HCT116 (cell line): ENCODE measurements at regions not wholly inside any gene's neighbourhood (a gene's known extent, or its start where the extent isn't known, plus 50 kb on each side); places are given as distances from the start of the nearest gene placed in this dataset.

ENCODE experiments used
- ATAC-seq: fragments of 200-7000 bp; cut with Tn5 transposase; 2 replicates; pipeline ENCODE4 v1.9.1; 2020; ENCODE audit warnings: mild to moderate bottlenecking, moderate library complexity
- BruUV-seq: library from RNA; stranded (reverse); fragments of 400-500 nt; replicated peaks from 2 replicates; lab custom pipeline; 2021; lab: Mats Ljungman, UMichigan
- CTCF ChIA-PET: fragments of 300-600 bp; sonication (Branson Sonifier 250); formaldehyde crosslinking; loops from one replicate; lab custom pipeline; 2021; ENCODE audit warnings: antibody characterized with exemption; lab: Charles Lee
- POLR2A ChIA-PET: fragments of 300-600, 350-600 bp; sonication (Branson Sonifier 250); formaldehyde crosslinking; loops from one replicate; lab custom pipeline; 2021; ENCODE audit warnings: antibody characterized with exemption; lab: Charles Lee
- RAD21 ChIA-PET, 2 experiments: fragments of 300-600 bp; sonication (Branson Sonifier 250); formaldehyde crosslinking; loops; one replicate each; lab custom pipeline; 2023; ENCODE audit warnings: low total read pairs in 2 of 2; ENCODE audit not compliant: uncharacterized antibody in 2 of 2, unreplicated experiment in 2 of 2, low non-redundant PET in 1 of 2; lab: Charles Lee
- DNase-seq: peaks from one replicate; pipeline ENCODE4 v3.0.0-alpha.2; 2010; ENCODE audit warnings: low read depth, low spot score
- H2AFZ ChIP-seq: fragments of 200-600 bp; shearing (Covaris generic), sonication (generic); 2 replicates; pipeline ENCODE4 v1.6.1; 2017; ENCODE audit warnings: low read depth, mixed run types, mixed read lengths, antibody characterized with exemption, low read length; ENCODE audit not compliant: poor library complexity, severe bottlenecking
- H3K27ac ChIP-seq: 2 replicates; pipeline ENCODE4 v1.5.1; 2012; ENCODE audit warnings: low read depth, low read length
- H3K27me3 ChIP-seq: fragments of 200-600 bp; sonication (generic); 2 replicates; pipeline ENCODE4 v1.6.1; 2016; ENCODE audit warnings: mixed run types, low read length, mixed read lengths; ENCODE audit not compliant: insufficient read depth
- H3K36me3 ChIP-seq, 2 experiments: fragments of 200-500 bp in 1 of 2; fragments of 200-600 bp in 1 of 2; sonication (Bioruptor generic) in 1 of 2; sonication (generic) in 1 of 2; 2 replicates each; pipeline versions ENCODE4 v1.5.1 to v1.6.1; 2014 to 2016; ENCODE audit warnings: low read length in 2 of 2, inconsistent platforms in 1 of 2, mixed read lengths in 1 of 2, mixed run types in 1 of 2; ENCODE audit not compliant: insufficient read depth in 2 of 2, control insufficient read depth in 1 of 2
- H3K4me1 ChIP-seq, 2 experiments: fragments of 200-600 bp in 1 of 2; sonication (generic) in 1 of 2; 2 replicates each; pipeline versions ENCODE4 v1.5.1 to v1.6.1; 2012 to 2017; ENCODE audit warnings: low read length in 2 of 2, inconsistent platforms in 1 of 2, mild to moderate bottlenecking in 1 of 2, mixed read lengths in 1 of 2, mixed run types in 1 of 2, moderate library complexity in 1 of 2; ENCODE audit not compliant: insufficient read depth in 2 of 2, control insufficient read depth in 1 of 2
- H3K4me2 ChIP-seq: fragments of 200-600 bp; sonication (generic); 2 replicates; pipeline ENCODE4 v1.6.1; 2017; ENCODE audit warnings: mixed run types, low read length, mixed read lengths
- H3K4me3 ChIP-seq, 2 experiments: fragments of 200-600 bp in 1 of 2; sonication (generic) in 1 of 2; replicated peaks in 1 of 2; 2 replicates each; pipeline ENCODE4 v1.5.1; 2011 to 2016; ENCODE audit warnings: low read length in 2 of 2, control low read depth in 1 of 2, low read depth in 1 of 2, mild to moderate bottlenecking in 1 of 2, mixed read lengths in 1 of 2, mixed run types in 1 of 2
- H3K79me2 ChIP-seq: fragments of 200-600 bp; sonication (generic); 2 replicates; pipeline ENCODE4 v1.6.1; 2017; ENCODE audit warnings: mild to moderate bottlenecking, mixed run types, low read length, moderate library complexity, mixed read lengths; ENCODE audit not compliant: insufficient read depth
- H3K9ac ChIP-seq: fragments of 200-600 bp; sonication (generic); 2 replicates; pipeline ENCODE4 v1.6.1; 2016; ENCODE audit warnings: low read length, mixed read lengths
- H3K9me2 ChIP-seq: fragments of 200-600 bp; sonication (generic), shearing (Covaris generic); 2 replicates; pipeline ENCODE4 v1.6.1; 2017; ENCODE audit warnings: mixed run types, mild to moderate bottlenecking, moderate library complexity; ENCODE audit not compliant: insufficient read depth
- H3K9me3 ChIP-seq, 2 experiments: fragments of 200-500 bp in 1 of 2; fragments of 200-600 bp in 1 of 2; sonication (Bioruptor generic) in 1 of 2; sonication (generic) in 1 of 2; 2 replicates each; pipeline ENCODE4 v1.6.1; 2014 to 2017; ENCODE audit warnings: low read length in 2 of 2, mixed read lengths in 2 of 2, inconsistent platforms in 1 of 2, low read depth in 1 of 2, mild to moderate bottlenecking in 1 of 2, mixed run types in 1 of 2, moderate library complexity in 1 of 2; ENCODE audit not compliant: control insufficient read depth in 1 of 2, insufficient read depth in 1 of 2
- H4K20me1 ChIP-seq: fragments of 200-600 bp; sonication (generic), shearing (Covaris generic); 2 replicates; pipeline ENCODE4 v1.6.1; 2017; ENCODE audit warnings: mixed run types, mild to moderate bottlenecking, moderate library complexity; ENCODE audit not compliant: insufficient read depth
- CBX3 ChIP-seq: IDR thresholded peaks from 2 replicates; pipeline ENCODE4 v1.6.1; 2012; ENCODE audit warnings: low read depth
- CEBPB ChIP-seq: IDR thresholded peaks from 2 replicates; pipeline ENCODE4 v1.6.1; 2012; ENCODE audit warnings: low read depth
- CTCF ChIP-seq, 3 experiments: fragments of 200-600 bp in 1 of 3; sonication (generic) in 1 of 3; IDR thresholded peaks in 2 of 3; conservative IDR thresholded peaks in 1 of 3; 2 replicates each; pipeline ENCODE4 v1.5.1; 2012 to 2017; ENCODE audit warnings: low read depth in 2 of 3, low read length in 2 of 3, antibody characterized with exemption in 1 of 3, borderline replicate concordance in 1 of 3, control low read depth in 1 of 3, mild to moderate bottlenecking in 1 of 3, mixed read lengths in 1 of 3, mixed run types in 1 of 3, moderate library complexity in 1 of 3; ENCODE audit not compliant: insufficient read depth in 1 of 3
- EGR1 ChIP-seq: IDR thresholded peaks from 2 replicates; pipeline ENCODE4 v1.6.1; 2012; ENCODE audit warnings: low read depth
- ELF1 ChIP-seq: IDR thresholded peaks from 2 replicates; pipeline ENCODE4 v1.6.1; 2012; ENCODE audit warnings: low read depth, borderline replicate concordance
- EZH2 ChIP-seq: fragments of 200-600 bp; sonication (generic); IDR thresholded peaks from 2 replicates; pipeline ENCODE4 v1.6.1; 2017; ENCODE audit warnings: antibody characterized with exemption, mixed run types
- FOSL1 ChIP-seq: IDR thresholded peaks from 2 replicates; pipeline ENCODE4 v1.6.1; 2012; ENCODE audit warnings: low read depth
- JUND ChIP-seq: IDR thresholded peaks from 2 replicates; pipeline ENCODE4 v1.6.1; 2012
- MAX ChIP-seq: IDR thresholded peaks from 2 replicates; pipeline ENCODE4 v1.6.1; 2012
- POLR2A ChIP-seq: IDR thresholded peaks from 2 replicates; pipeline ENCODE4 v1.7.0; 2011; ENCODE audit warnings: borderline replicate concordance; ENCODE audit not compliant: insufficient read depth, insufficient read length; ENCODE audit errors: extremely low read depth
- POLR2AphosphoS5 ChIP-seq: IDR thresholded peaks from 2 replicates; pipeline ENCODE4 v1.6.1; 2011; ENCODE audit warnings: mild to moderate bottlenecking, low read depth, low read length, moderate library complexity
- RAD21 ChIP-seq: IDR thresholded peaks from 2 replicates; pipeline ENCODE4 v1.6.1; 2012; ENCODE audit warnings: low read depth, mild to moderate bottlenecking
- REST ChIP-seq: IDR thresholded peaks from 2 replicates; pipeline ENCODE4 v1.6.1; 2012; ENCODE audit warnings: low read depth
- SP1 ChIP-seq: IDR thresholded peaks from 2 replicates; pipeline ENCODE4 v1.6.1; 2012; ENCODE audit warnings: low read depth
- TCF7L2 ChIP-seq: IDR thresholded peaks from 2 replicates; pipeline ENCODE4 v1.7.0; 2011; ENCODE audit warnings: borderline replicate concordance, inconsistent platforms; ENCODE audit not compliant: insufficient read depth, insufficient read length; ENCODE audit errors: extremely low read depth
- ZNF274 ChIP-seq: fragments of 200-500 bp; sonication (Bioruptor generic); IDR thresholded peaks from 2 replicates; pipeline ENCODE4 v1.6.1; 2014; ENCODE audit warnings: mild to moderate bottlenecking, low read depth, low read length, inconsistent platforms
- intact Hi-C: fragments of 100-400 bp; cut with micrococcal nuclease; formaldehyde crosslinking; loops from 2 replicates; pipeline ENCODE4 v1.10.0; 2022

- no TSS peak for BruUV-seq
- H3K4me3 ChIP-seq: no peak overlapping the region
- H3K9ac ChIP-seq: no peak overlapping the region
- ChIA-PET POLR2A (no interaction called here), RAD21 (no interaction called here), CTCF (no interaction called here)
- H4K20me1 ChIP-seq: no peaks in the 10 kb centered on the region
- H3K4me2 ChIP-seq: no peak overlapping the region
- no peak for ATAC-seq
- no peaks in the 10 kb centered on the region for H3K27me3 ChIP-seq
- no peaks in the 10 kb centered on the region for H3K36me3 ChIP-seq
- TF ChIP-seq RAD21: no peak
- no peak for TF ChIP-seq MAX
- TF ChIP-seq POLR2AphosphoS5: no peak
- TF ChIP-seq EZH2: no peak
- TF ChIP-seq POLR2A: no peak
- no peak for TF ChIP-seq CEBPB
- TF ChIP-seq REST: no peak
- no peak for TF ChIP-seq JUND
- TF ChIP-seq CTCF (IDR thresholded peaks at IDR 0.05 in 2 of 3, conservative IDR thresholded peaks at IDR 0.05 in 1 of 3; ENCODE audit: borderline replicate concordance in 1 of 3, insufficient read depth in 1 of 3, low read depth in 2 of 3, low read length in 2 of 3): no peak
- no peak for TF ChIP-seq ZNF274
- TF ChIP-seq TCF7L2: no peak
- no peak for TF ChIP-seq SP1
- TF ChIP-seq ELF1: no peak
- no peak for TF ChIP-seq CBX3
- no peak for TF ChIP-seq EGR1
- TF ChIP-seq FOSL1: no peak
- H2AFZ ChIP-seq: no peak overlapping the region
- H3K79me2 ChIP-seq: no peaks in the 10 kb centered on the region
- no peaks in the 10 kb centered on the region for H3K4me1 ChIP-seq
- H3K9me2 ChIP-seq: no peaks in the 10 kb centered on the region
- no peak overlapping the region for H3K27ac ChIP-seq
- intact Hi-C loops: no loop called here
- DNase-seq: no peak
- peaks cover 0 to 13% of the 10 kb centered on the region in 2 experiments; a peak in 2 of 4 replicates for H3K9me3 ChIP-seq
Measured at GRCh38 chr5:164561933-164562872, 1056.8 kb downstream of the MAT2B start.
